GM18907 (cell line): ENCODE measurements at regions not wholly inside any gene's neighbourhood (a gene's known extent, or its start where the extent isn't known, plus 50 kb on each side); places are given as distances from the start of the nearest gene placed in this dataset.

Source experiments
- ATAC-seq: cut with Tn5 transposase; IDR thresholded peaks from one replicate; pipeline ENCODE4 v1.9.1; 2021; ENCODE audit warnings: mild to moderate bottlenecking, moderate library complexity; ENCODE audit not compliant: unreplicated experiment

DNA sequence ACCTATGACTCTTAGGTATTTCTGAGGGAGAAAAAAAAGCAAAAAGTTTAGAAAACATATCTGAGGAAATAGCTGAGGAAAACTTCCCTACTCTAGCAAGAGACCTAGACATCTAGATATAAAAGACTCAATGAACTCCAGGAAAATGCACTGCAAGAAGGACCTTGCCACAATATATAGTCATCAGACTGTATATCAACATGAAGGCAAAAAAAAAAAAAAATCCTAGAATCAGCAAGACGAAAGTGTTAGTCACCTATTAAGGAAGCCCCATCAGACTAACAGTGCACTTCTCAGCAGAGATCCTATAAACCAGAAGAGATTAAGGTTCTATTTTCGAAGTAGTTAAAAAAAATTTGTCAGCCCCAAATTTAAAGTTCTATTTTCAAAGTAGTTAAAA is 166.2 kb downstream of the TMEM38B start:
- no peak for ATAC-seq

GRCh38 chr9:105861972-105862371 is 167.6 kb downstream of the TMEM38B start:
- no peak for ATAC-seq

DNA sequence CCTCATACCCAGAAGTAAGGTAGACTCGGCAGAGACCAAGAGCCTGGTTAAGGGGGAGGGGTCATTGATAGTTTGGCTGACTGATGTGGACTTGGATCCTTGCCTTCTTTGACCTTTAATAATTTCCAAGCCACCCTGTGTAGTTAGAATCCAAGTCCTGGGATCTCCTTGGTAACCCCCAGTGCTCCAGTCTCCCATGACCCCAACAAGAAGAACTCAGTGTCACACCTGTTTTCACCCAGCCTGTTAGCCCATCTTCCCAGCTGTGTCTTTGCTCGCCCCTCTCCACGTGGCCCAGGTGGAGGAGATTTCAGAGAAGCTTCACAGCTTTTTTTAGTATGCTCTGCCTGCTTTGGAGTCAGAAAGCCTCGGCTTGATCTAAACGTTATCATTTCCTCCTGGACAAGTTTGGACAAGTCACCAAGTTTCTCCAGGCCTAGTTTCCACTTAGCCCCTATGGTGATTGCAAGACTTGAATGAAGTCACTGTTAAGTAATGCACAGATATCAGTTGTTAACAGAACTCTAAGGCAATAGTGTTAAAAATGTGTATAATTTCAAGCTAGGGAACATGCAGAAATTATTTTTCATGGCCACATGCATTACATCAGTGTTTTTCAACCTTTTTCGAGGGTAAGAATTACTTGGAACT is 170.0 kb downstream of the TMEM38B start:
- no peak for ATAC-seq

DNA sequence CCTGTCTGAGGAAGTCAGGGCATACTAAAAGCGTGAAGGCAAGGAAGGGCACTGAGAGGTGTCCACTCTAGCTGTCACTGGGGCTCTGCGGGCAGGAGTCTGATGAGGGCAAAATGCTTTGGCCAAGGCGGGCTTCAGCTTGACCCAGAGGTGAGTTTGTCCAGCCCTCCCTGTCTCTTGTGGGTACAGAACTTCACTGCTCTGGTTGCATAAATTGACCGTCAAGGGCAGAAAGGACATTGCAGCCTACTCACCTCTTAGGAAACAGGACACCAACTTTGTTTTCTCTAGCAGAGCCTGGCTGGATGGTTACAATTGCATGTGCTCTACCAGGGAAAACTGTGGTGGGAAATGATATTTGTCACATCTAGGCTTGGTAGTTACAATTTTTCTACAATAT is 170.9 kb downstream of the TMEM38B start:
- ATAC-seq: no peak

- ATAC-seq: no peak
Observed at GRCh38 chr9:105871540-105871939, 177.2 kb downstream of the TMEM38B start.

DNA sequence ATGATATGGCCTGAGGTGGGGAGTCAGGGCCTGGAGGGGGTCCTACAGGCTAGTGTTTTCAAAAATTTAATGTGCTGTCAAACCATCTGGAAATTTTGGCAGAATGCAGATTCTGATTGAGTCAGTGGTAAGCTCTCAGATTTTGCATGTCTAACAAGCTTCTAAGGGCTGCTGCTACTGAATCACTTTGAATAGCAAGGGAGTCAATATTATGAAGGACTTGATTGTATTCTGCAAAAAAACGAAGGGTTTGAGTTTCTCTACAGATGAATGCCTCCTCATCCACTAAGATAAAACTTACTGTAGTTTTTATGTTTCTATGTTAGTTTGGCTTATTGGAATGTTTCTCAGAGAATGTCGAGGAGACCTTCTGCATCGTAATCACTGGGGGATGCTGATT is 179.5 kb downstream of the TMEM38B start:
- ATAC-seq: no peak

GRCh38 chr9:105877721-105878120 is 183.4 kb downstream of the TMEM38B start:
- peak; percentile 94 for ATAC-seq

DNA sequence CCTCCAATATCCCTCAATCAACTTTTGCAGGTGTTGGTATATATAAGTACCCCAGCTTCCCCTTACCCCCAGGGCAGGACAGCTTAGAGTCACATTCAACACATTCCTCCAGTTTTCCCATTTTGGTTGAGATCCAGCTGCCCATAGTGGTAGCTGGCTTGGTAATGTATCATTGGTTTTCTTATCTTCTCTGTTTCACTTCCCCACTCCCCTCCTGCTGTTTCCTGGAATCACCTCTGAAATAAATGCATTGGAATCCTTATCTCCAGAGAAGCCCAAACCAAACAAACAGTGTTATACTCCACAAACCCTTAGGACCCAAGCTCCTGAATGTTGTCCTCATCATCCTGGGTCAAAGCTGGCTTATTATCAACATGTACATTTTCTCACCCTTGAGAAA is 184.8 kb downstream of the TMEM38B start:
- ATAC-seq: no peak

- ATAC-seq: no peak
Observed at GRCh38 chr9:105880517-105880916, 186.2 kb downstream of the TMEM38B start.

DNA sequence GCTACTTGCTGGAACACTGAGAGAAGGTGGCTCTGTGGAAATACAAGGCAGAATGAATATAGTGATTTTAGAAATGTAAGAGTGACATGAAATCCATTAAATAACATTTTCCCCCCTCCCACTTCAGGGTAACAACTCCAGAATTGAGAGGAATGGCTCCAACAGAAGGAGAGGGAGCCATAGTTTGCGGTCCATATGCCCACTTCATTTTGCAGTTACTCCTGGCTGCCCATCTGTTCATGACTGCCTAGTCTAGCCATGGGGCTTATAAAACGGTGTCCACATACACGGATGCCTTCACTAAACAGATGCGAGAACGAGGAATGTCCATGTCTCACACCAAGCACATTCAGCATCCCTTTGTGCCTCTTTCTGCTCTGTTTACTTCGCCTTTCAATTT is 186.7 kb downstream of the TMEM38B start:
- no peak for ATAC-seq

GRCh38 chr9:105881654-105882349 is 187.5 kb downstream of the TMEM38B start:
- peak; percentile 49 for ATAC-seq

GRCh38 chr9:105883847-105884246 is 189.5 kb downstream of the TMEM38B start:
- peak; percentile 96 for ATAC-seq

GRCh38 chr9:105884416-105884815 is 190.1 kb downstream of the TMEM38B start:
- no peak for ATAC-seq

- no peak for ATAC-seq
Observed at GRCh38 chr9:105886136-105886535, 191.8 kb downstream of the TMEM38B start.

DNA sequence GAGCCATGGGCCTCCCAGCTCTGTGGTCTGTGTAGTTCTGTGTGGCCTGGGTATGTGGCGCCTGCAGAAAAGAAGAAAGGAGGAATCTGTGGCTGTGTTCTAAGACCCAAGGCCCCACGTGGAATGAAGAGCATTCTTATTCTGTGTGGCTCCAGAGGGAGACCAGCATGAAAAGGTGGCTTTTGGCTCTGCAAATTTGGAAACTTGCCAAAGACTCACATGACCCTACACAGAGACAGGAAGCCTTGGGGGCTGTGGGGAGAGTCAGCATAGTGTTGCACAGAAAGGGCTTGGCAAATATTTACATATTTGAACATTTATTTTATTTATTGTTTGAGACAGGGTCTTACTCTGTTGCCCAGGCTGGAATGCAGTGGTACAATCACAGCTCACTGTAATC is 193.3 kb downstream of the TMEM38B start:
- ATAC-seq: no peak

GRCh38 chr9:105890046-105890822 is 195.9 kb downstream of the TMEM38B start:
- no peak for ATAC-seq

DNA sequence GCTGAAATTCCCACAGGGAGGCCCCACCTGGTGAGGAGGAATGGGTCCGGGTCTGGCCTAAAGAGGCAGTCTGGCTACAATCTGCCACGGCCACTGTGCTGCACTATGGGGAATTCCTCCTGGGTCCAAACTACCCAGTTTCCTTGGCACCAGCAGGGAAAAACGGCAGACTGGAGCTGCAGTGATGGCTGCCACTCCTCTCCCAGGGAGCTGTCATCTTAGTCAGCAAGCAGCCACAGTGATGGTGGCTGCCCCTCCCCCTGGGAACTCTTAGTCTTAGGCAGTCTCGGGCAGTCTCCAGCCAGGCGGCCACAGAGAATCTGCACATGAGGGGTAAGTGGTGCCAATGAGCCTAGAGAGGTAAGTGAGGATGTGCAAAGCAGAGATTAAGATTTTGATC is 205.8 kb downstream of the TMEM38B start:
- no peak for ATAC-seq

GRCh38 chr9:105901514-105902109 is 207.3 kb downstream of the TMEM38B start:
- peak; percentile 88 for ATAC-seq

- no peak for ATAC-seq
Observed at GRCh38 chr9:105908069-105908468, 213.7 kb downstream of the TMEM38B start.

DNA sequence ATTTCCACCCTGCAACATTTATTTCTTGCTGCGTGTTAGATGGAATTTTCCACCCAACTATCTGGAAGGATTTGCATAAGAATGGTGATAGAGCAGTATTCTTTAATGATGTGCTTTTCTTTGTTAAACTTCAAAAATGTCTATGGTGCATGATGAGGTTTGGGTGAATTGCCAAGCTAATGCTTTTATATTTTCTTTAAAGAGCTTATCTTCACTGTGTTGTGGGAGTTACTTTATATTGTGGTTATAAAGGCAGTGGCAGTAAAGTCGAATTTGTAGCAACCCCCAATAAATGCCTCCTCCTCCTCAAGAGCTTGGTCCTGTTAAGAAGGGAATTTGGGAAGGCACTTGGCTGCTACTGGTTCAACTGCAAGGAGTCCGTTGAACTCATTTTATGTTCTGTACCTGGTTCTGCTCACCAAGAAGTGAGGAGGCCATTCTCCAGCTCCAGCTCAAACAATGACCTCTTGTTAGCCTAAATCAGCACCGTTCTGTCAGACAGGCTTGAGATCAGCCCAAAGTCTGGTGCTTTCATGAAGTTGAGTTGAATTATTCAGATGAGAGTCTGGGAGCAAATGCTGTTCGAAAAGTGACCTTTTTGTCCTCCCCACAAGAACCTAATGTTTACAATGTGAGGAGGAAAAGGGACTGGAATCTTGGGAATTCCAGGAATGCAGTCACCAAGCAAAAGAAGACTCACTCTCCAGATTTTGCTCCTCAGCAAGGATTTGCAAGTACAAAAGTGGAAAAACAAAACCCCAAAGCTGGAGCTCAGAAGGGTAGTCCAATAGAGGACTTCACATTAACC is 217.0 kb downstream of the TMEM38B start:
- ATAC-seq: no peak
